CD4-positive, alpha-beta T cell (primary cell): ENCODE measurements at regions not wholly inside any gene's neighbourhood (a gene's known extent, or its start where the extent isn't known, plus 50 kb on each side); places are given as distances from the start of the nearest gene placed in this dataset.

ENCODE experiments used
- ATAC-seq: fragments of 200-7000 bp; cut with Tn5 transposase; one replicate; pipeline ENCODE4 v1.10.0; 2022; ENCODE audit warnings: mild to moderate bottlenecking; ENCODE audit not compliant: poor library complexity
- CTCF ChIA-PET: fragments of 350-600 bp; sonication (Branson Sonifier 250); formaldehyde crosslinking; loops from one replicate; lab custom pipeline; 2021; ENCODE audit warnings: antibody characterized with exemption, inconsistent platforms; lab: Charles Lee
- POLR2A ChIA-PET: fragments of 350-600 bp; sonication (Branson Sonifier 250); formaldehyde crosslinking; loops from one replicate; lab custom pipeline; 2021; ENCODE audit warnings: antibody characterized with exemption, inconsistent platforms; lab: Charles Lee
- DNase-seq, 14 experiments: peaks; one replicate each; pipeline ENCODE4 v3.0.0-alpha.2; 2013 to 2020; ENCODE audit warnings: mixed read lengths in 2 of 14
- H3K27ac ChIP-seq, 2 donors: one replicate each; pipeline versions ENCODE4 v1.5.1 to v1.7.0; 2013; ENCODE audit warnings: low read length in 2 of 2, low read depth in 1 of 2, mild to moderate bottlenecking in 1 of 2
- H3K27me3 ChIP-seq, 2 experiments: 1 replicate in 1 of 2; 2 replicates in 1 of 2; pipeline versions ENCODE4 v1.6.1 to v1.7.0; 2013; ENCODE audit warnings: low read length in 2 of 2, control low read depth in 1 of 2, mild to moderate bottlenecking in 1 of 2, moderate library complexity in 1 of 2; ENCODE audit not compliant: insufficient read depth in 2 of 2, control insufficient read depth in 1 of 2
- H3K36me3 ChIP-seq: one replicate; pipeline ENCODE4 v1.6.1; 2013; ENCODE audit warnings: low read length, control low read depth; ENCODE audit not compliant: insufficient read depth
- H3K4me1 ChIP-seq: one replicate; pipeline ENCODE4 v1.6.1; 2013; ENCODE audit warnings: low read length, control low read depth; ENCODE audit not compliant: insufficient read depth
- H3K4me3 ChIP-seq: one replicate; pipeline ENCODE4 v1.5.1; 2013; ENCODE audit warnings: mild to moderate bottlenecking, low read length, moderate library complexity
- H3K9me3 ChIP-seq, 2 experiments: 1 replicate in 1 of 2; 2 replicates in 1 of 2; pipeline versions ENCODE4 v1.6.1 to v1.7.0; 2013; ENCODE audit warnings: low read length in 2 of 2, mild to moderate bottlenecking in 2 of 2, control low read depth in 1 of 2, moderate library complexity in 1 of 2; ENCODE audit not compliant: control insufficient read depth in 1 of 2, insufficient read depth in 1 of 2
- H3K27ac Mint-ChIP-seq: one replicate; pipeline ENCODE4 v1.8.0; 2020; ENCODE audit warnings: mixed read lengths
- H3K27me3 Mint-ChIP-seq: one replicate; pipeline ENCODE4 v1.8.0; 2021; ENCODE audit warnings: mixed read lengths
- H3K36me3 Mint-ChIP-seq: one replicate; pipeline ENCODE4 v1.8.0; 2021; ENCODE audit warnings: low read depth, mixed read lengths
- H3K4me1 Mint-ChIP-seq: one replicate; pipeline ENCODE4 v1.8.0; 2021; ENCODE audit warnings: low read depth, mixed read lengths
- H3K4me3 Mint-ChIP-seq: one replicate; pipeline ENCODE4 v1.8.0; 2020; ENCODE audit warnings: mild to moderate bottlenecking, mixed read lengths
- H3K9me3 Mint-ChIP-seq: one replicate; pipeline ENCODE4 v1.8.0; 2020; ENCODE audit warnings: mixed read lengths
- intact Hi-C, 2 experiments: fragments of 100-400 bp; cut with DNase I in 1 of 2; cut with micrococcal nuclease in 1 of 2; formaldehyde crosslinking; loops; one replicate each; pipeline versions ENCODE4 v1.15.1 to v1.9.0; 2023 to 2025; cut with DNase I, micrococcal nuclease
- TF ChIP-seq, protein P1 (sequence below): fragments of 200-600 bp; IDR thresholded peaks from one replicate; pipeline ENCODE4 v1.8.0; 2022; ENCODE audit warnings: antibody characterized with exemption, mild to moderate bottlenecking

DNA sequence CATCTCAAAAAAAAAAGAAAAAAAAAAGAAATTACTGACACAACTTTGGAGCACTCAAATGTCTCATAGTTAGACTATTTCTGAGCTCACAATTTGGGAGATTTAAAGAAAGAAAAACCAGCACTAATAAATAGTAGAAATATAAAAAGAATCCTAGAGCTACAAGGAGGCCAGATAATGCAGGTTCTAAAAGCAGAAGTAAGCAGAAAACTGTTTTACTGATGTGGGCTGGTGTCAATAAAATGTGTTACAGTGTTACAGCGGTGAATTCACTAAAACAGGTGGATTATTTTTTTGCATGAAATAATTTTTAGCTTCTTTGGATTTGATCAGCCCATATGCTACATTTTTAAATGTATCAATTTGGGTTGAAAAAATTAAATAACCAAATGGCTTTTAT, 375.9 kb downstream of the GPM6A start:
- H3K4me1 Mint-ChIP-seq: no peaks in the 10 kb centered on the region
- Histone ChIP-seq H3K36me3 (no peaks in the 10 kb centered on the region), H3K9me3 (no peaks in the 10 kb centered on the region), H3K4me1 (no peaks in the 10 kb centered on the region), H3K27me3 (no peaks in the 10 kb centered on the region), H3K4me3 (no peak overlapping the region), H3K27ac (no peak overlapping the region)
- peaks cover 2% of the 10 kb centered on the region for H3K9me3 Mint-ChIP-seq
- ChIA-PET CTCF (no interaction called here), POLR2A (no interaction called here)
- intact Hi-C loops: no loop called here
- TF ChIP-seq, protein P1, sequence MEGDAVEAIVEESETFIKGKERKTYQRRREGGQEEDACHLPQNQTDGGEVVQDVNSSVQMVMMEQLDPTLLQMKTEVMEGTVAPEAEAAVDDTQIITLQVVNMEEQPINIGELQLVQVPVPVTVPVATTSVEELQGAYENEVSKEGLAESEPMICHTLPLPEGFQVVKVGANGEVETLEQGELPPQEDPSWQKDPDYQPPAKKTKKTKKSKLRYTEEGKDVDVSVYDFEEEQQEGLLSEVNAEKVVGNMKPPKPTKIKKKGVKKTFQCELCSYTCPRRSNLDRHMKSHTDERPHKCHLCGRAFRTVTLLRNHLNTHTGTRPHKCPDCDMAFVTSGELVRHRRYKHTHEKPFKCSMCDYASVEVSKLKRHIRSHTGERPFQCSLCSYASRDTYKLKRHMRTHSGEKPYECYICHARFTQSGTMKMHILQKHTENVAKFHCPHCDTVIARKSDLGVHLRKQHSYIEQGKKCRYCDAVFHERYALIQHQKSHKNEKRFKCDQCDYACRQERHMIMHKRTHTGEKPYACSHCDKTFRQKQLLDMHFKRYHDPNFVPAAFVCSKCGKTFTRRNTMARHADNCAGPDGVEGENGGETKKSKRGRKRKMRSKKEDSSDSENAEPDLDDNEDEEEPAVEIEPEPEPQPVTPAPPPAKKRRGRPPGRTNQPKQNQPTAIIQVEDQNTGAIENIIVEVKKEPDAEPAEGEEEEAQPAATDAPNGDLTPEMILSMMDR: no peak
- no peaks in the 10 kb centered on the region for H3K36me3 Mint-ChIP-seq
- DNase-seq (no peak), ATAC-seq (no peak)
- no peaks in the 10 kb centered on the region for H3K27me3 Mint-ChIP-seq
- no peak overlapping the region for H3K27ac Mint-ChIP-seq
- H3K4me3 Mint-ChIP-seq: no peak overlapping the region

DNA sequence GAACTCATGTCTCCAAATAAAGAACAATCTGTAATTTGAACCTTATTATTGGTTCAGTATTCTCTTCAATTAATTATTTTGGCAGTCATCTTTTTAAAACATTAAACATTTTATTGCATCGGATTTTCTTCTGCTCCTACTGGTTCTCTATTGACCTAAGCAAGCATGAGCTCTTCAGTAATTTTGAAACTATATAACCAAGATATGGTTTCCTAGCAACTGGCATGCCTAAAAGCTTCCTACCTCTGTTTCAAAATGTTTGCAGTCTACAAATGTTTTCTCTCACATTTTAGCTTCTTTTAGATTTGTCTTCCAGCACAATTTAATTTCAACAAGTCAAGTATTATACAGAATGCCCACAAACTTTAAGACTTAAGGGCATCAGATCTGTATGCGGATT, 371.3 kb downstream of the GPM6A start:
- Mint-ChIP-seq H3K36me3 (no peaks in the 10 kb centered on the region), H3K27ac (no peak overlapping the region), H3K4me1 (no peaks in the 10 kb centered on the region), H3K27me3 (no peaks in the 10 kb centered on the region), H3K4me3 (no peak overlapping the region), H3K9me3 (peaks cover 2% of the 10 kb centered on the region)
- POLR2A ChIA-PET: no interaction called here
- Histone ChIP-seq H3K4me1 (no peaks in the 10 kb centered on the region), H3K27ac (no peak overlapping the region), H3K36me3 (no peaks in the 10 kb centered on the region), H3K9me3 (no peaks in the 10 kb centered on the region), H3K4me3 (no peak overlapping the region), H3K27me3 (no peaks in the 10 kb centered on the region)
- intact Hi-C loops: no loop called here
- CTCF ChIA-PET: no interaction called here
- TF ChIP-seq, protein P1: no peak
- ATAC-seq: no peak
- DNase-seq: no peak

DNA sequence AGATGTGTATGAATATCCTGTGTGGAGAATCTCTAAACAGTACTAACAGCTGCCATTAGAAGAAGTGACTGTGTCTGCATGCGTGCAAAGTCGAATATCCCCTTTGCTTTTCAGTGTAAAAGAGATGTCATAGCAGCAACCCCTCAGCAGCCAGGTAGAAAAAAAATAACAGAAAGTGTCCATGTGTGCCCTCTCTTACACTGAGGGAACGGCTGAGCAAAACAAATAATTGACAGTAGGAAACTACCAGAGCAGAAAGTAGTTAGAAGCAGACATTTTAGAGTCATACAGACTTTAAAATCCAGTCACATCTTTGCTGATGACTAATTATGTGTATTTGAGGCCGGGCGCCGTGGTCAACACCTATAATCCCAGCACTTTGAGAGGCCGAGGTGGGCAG, 370.8 kb downstream of the GPM6A start:
- no peaks in the 10 kb centered on the region for H3K27me3 ChIP-seq
- H3K9me3 ChIP-seq: no peaks in the 10 kb centered on the region
- TF ChIP-seq, protein P1: no peak
- H3K27ac ChIP-seq: no peak overlapping the region
- Mint-ChIP-seq H3K27ac (no peak overlapping the region), H3K4me1 (no peaks in the 10 kb centered on the region), H3K4me3 (no peak overlapping the region), H3K9me3 (peaks cover 2% of the 10 kb centered on the region), H3K36me3 (no peaks in the 10 kb centered on the region), H3K27me3 (no peaks in the 10 kb centered on the region)
- intact Hi-C loops: no loop called here
- no peak for ATAC-seq
- H3K4me1 ChIP-seq: no peaks in the 10 kb centered on the region
- no peak for DNase-seq
- no peak overlapping the region for H3K4me3 ChIP-seq
- CTCF ChIA-PET: no interaction called here
- H3K36me3 ChIP-seq: no peaks in the 10 kb centered on the region
- POLR2A ChIA-PET: no interaction called here
